ENCODE measurements at regions not wholly inside any gene's neighbourhood (a gene's known extent, or its start where the extent isn't known, plus 50 kb on each side); places are given as distances from the start of the nearest gene placed in this dataset.

- Histone ChIP-seq H3K9me3 (ENCODE audit: control insufficient read depth, insufficient read depth, low read depth, low read length) (no peaks in the 10 kb centered on the region), H3K36me3 (ENCODE audit: control insufficient read depth, insufficient read depth, low read length) (no peaks in the 10 kb centered on the region), H3K79me2 (ENCODE audit: control insufficient read depth, insufficient read depth, low read length) (no peaks in the 10 kb centered on the region), H3K27ac (ENCODE audit: insufficient read depth, low read length) (no peak overlapping the region), H3K4me1 (ENCODE audit: control insufficient read depth, extremely low read depth, insufficient read depth, low read length) (no peaks in the 10 kb centered on the region), H3K4me2 (ENCODE audit: extremely low read depth, insufficient read depth, low read length) (no peak overlapping the region), H2AFZ (ENCODE audit: low read length) (no peak overlapping the region), H3K27me3 (ENCODE audit: control insufficient read depth, insufficient read depth, low read length) (no peaks in the 10 kb centered on the region), H3K4me3 (replicated peaks in 1 of 4; ENCODE audit: control extremely low read depth in 1 of 4, insufficient read depth in 1 of 4, low read depth in 3 of 4, low read length in 4 of 4) (no peak overlapping the region), H4K20me1 (ENCODE audit: control insufficient read depth, extremely low read depth, insufficient read depth, low read length) (no peaks in the 10 kb centered on the region), H3K9ac (ENCODE audit: insufficient read depth, low read length) (no peak overlapping the region)
- DNase-seq (ENCODE audit: low read depth in 2 of 2) = no peak
- no peak for TF ChIP-seq EZH2 (IDR thresholded peaks at IDR 0.05; ENCODE audit: low read length, missing control alignments)
- TF ChIP-seq CTCF (conservative IDR thresholded peaks at IDR 0.05 in 1 of 2, IDR thresholded peaks at IDR 0.05 in 1 of 2; ENCODE audit: low read depth in 1 of 2, low read length in 2 of 2) = no peak
These were observed 544.4 kb upstream of the PKN2 start for GRCh38 chr1:88139633-88140032.

DNA sequence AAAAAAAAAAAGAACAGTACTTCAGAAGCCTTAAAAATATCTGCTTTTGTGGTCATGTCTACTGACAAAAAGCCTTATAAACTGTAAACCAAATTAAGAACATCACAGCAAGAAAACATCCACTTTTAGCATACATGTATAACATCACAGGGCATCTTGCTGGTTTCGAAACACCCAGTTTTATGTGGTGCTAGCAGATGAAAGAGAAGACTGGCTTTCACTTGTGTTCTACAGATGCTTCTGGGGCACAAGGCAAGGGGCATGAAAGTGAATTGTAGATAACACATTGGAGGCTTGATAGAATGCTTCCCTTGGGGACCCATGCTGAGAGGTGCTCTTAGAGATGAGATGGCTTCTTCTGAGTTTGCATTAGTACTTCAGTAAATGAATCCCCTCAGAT is 543.7 kb upstream of the PKN2 start:
- no peak overlapping the region for H3K27ac ChIP-seq (ENCODE audit: insufficient read depth, low read length)
- H3K4me1 ChIP-seq (ENCODE audit: control insufficient read depth, extremely low read depth, insufficient read depth, low read length) = no peaks in the 10 kb centered on the region
- no peaks in the 10 kb centered on the region for H3K27me3 ChIP-seq (ENCODE audit: control insufficient read depth, insufficient read depth, low read length)
- no peak overlapping the region for H3K4me3 ChIP-seq (replicated peaks in 1 of 4; ENCODE audit: control extremely low read depth in 1 of 4, insufficient read depth in 1 of 4, low read depth in 3 of 4, low read length in 4 of 4)
- no peak overlapping the region for H3K4me2 ChIP-seq (ENCODE audit: extremely low read depth, insufficient read depth, low read length)
- H3K9ac ChIP-seq (ENCODE audit: insufficient read depth, low read length) = no peak overlapping the region
- H4K20me1 ChIP-seq (ENCODE audit: control insufficient read depth, extremely low read depth, insufficient read depth, low read length) = no peaks in the 10 kb centered on the region
- H3K36me3 ChIP-seq (ENCODE audit: control insufficient read depth, insufficient read depth, low read length) = no peaks in the 10 kb centered on the region
- DNase-seq (ENCODE audit: low read depth in 2 of 2) = no peak
- H2AFZ ChIP-seq (ENCODE audit: low read length) = no peak overlapping the region
- H3K79me2 ChIP-seq (ENCODE audit: control insufficient read depth, insufficient read depth, low read length) = no peaks in the 10 kb centered on the region
- H3K9me3 ChIP-seq (ENCODE audit: control insufficient read depth, insufficient read depth, low read depth, low read length) = no peaks in the 10 kb centered on the region
- TF ChIP-seq EZH2 (IDR thresholded peaks at IDR 0.05; ENCODE audit: low read length, missing control alignments) = no peak
- TF ChIP-seq CTCF (conservative IDR thresholded peaks at IDR 0.05 in 1 of 2, IDR thresholded peaks at IDR 0.05 in 1 of 2; ENCODE audit: low read depth in 1 of 2, low read length in 2 of 2) = no peak

DNA sequence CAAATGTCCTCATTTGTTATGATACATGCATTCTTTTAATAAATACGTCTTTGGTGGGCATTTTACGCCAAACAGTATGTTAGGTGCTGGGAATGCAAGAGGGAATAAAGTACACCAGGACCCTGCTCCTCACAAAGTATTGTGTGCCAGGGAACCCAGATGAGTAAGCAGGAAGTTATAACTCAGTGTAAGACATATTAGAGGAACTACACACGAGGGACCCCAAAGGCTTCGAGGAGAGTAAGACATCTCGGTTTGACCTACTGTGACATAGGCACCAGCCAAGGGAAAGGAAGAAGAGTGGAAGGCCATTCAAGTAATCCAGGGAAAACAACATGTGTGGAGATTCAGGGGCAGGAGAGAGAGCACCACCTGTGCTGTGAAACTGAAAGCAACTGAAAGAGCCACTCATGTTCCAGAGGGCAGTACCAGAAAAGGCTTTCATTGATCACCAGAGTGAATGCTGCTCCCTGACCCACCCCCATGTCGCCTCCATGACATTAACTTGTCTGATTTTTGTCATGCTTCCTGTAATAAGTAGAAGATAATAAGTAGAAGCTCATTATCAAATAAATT is 542.5 kb upstream of the PKN2 start:
- TF ChIP-seq CTCF (conservative IDR thresholded peaks at IDR 0.05 in 1 of 2, IDR thresholded peaks at IDR 0.05 in 1 of 2; ENCODE audit: low read depth in 1 of 2, low read length in 2 of 2) = no peak
- no peak for TF ChIP-seq EZH2 (IDR thresholded peaks at IDR 0.05; ENCODE audit: low read length, missing control alignments)
- no peaks in the 10 kb centered on the region for H3K36me3 ChIP-seq (ENCODE audit: control insufficient read depth, insufficient read depth, low read length)
- no peak overlapping the region for H3K4me3 ChIP-seq (replicated peaks in 1 of 4; ENCODE audit: control extremely low read depth in 1 of 4, insufficient read depth in 1 of 4, low read depth in 3 of 4, low read length in 4 of 4)
- no peaks in the 10 kb centered on the region for H4K20me1 ChIP-seq (ENCODE audit: control insufficient read depth, extremely low read depth, insufficient read depth, low read length)
- H3K27me3 ChIP-seq (ENCODE audit: control insufficient read depth, insufficient read depth, low read length) = no peaks in the 10 kb centered on the region
- no peaks in the 10 kb centered on the region for H3K9me3 ChIP-seq (ENCODE audit: control insufficient read depth, insufficient read depth, low read depth, low read length)
- H3K9ac ChIP-seq (ENCODE audit: insufficient read depth, low read length) = no peak overlapping the region
- H3K27ac ChIP-seq (ENCODE audit: insufficient read depth, low read length) = no peak overlapping the region
- no peaks in the 10 kb centered on the region for H3K4me1 ChIP-seq (ENCODE audit: control insufficient read depth, extremely low read depth, insufficient read depth, low read length)
- H2AFZ ChIP-seq (ENCODE audit: low read length) = peak overlapping the region; percentile 45
- H3K79me2 ChIP-seq (ENCODE audit: control insufficient read depth, insufficient read depth, low read length) = no peaks in the 10 kb centered on the region
- H3K4me2 ChIP-seq (ENCODE audit: extremely low read depth, insufficient read depth, low read length) = no peak overlapping the region
- DNase-seq (ENCODE audit: low read depth in 2 of 2) = no peak

Data from fibroblast of lung (primary cell).